Right renal pelvis (tissue), 4 donors: ENCODE measurements at regions not wholly inside any gene's neighbourhood (a gene's known extent, or its start where the extent isn't known, plus 50 kb on each side); places are given as distances from the start of the nearest gene placed in this dataset.
"Not testable (repeated sequence)": the region's sequence is repeated elsewhere in the genome, so short reads cannot be mapped to it uniquely, and the experiment has no call there.

Experiments
- DNase-seq, 4 donors: peaks; one replicate each; pipeline ENCODE4 v3.0.0-alpha.2; 2013; ENCODE audit warnings: low read depth in 4 of 4, low spot score in 3 of 4, missing footprints in 1 of 4

GRCh38 chr3:95212117-95212516 lies 1149.3 kb downstream of the NSUN3 start:
- no peak for DNase-seq

- no peak for DNase-seq
Observed at GRCh38 chr3:95215437-95215957, 1152.6 kb downstream of the NSUN3 start.

- no peak for DNase-seq
Observed at GRCh38 chr3:95217661-95218060, 1154.8 kb downstream of the NSUN3 start.

GRCh38 chr3:95218484-95218883 lies 1155.6 kb downstream of the NSUN3 start:
- DNase-seq, result no peak

- no peak for DNase-seq
Observed at GRCh38 chr3:95226437-95226836, 1163.6 kb downstream of the NSUN3 start.

GRCh38 chr3:95227092-95227491 lies 1164.2 kb downstream of the NSUN3 start:
- DNase-seq, result no peak

GRCh38 chr3:95228416-95228815 lies 1165.6 kb downstream of the NSUN3 start:
- no peak for DNase-seq

GRCh38 chr3:95235916-95236315 lies 1173.1 kb downstream of the NSUN3 start:
- DNase-seq, result no peak

- DNase-seq, result no peak
Observed at GRCh38 chr3:95237783-95238182, 1174.9 kb downstream of the NSUN3 start.

GRCh38 chr3:95240395-95240794 lies 1177.5 kb downstream of the NSUN3 start:
- DNase-seq, result no peak

- DNase-seq, result not testable (repeated sequence)
Observed at GRCh38 chr3:95241256-95241655, 1178.4 kb downstream of the NSUN3 start.

GRCh38 chr3:95246413-95246812 lies 1183.6 kb downstream of the NSUN3 start:
- DNase-seq, result no peak

- no peak for DNase-seq
Observed at GRCh38 chr3:95254061-95254460, 1191.2 kb downstream of the NSUN3 start.

- DNase-seq, result no peak
Observed at GRCh38 chr3:95254758-95255157, 1191.9 kb downstream of the NSUN3 start.

GRCh38 chr3:95265129-95265528 lies 1202.3 kb downstream of the NSUN3 start:
- no peak for DNase-seq

- no peak for DNase-seq
Observed at GRCh38 chr3:95271395-95271794, 1208.5 kb downstream of the NSUN3 start.

GRCh38 chr3:95272166-95272565 lies 1209.3 kb downstream of the NSUN3 start:
- no peak for DNase-seq

GRCh38 chr3:95272781-95273180 lies 1209.9 kb downstream of the NSUN3 start:
- DNase-seq, result no peak

GRCh38 chr3:95277613-95278012 lies 1214.8 kb downstream of the NSUN3 start:
- no peak for DNase-seq

- no peak for DNase-seq
Observed at GRCh38 chr3:95280711-95281352, 1218.0 kb downstream of the NSUN3 start.

- DNase-seq, result no peak
Observed at GRCh38 chr3:95289295-95289694, 1226.4 kb downstream of the NSUN3 start.

GRCh38 chr3:95297581-95297980 lies 1234.7 kb downstream of the NSUN3 start:
- no peak for DNase-seq

- no peak for DNase-seq
Observed at GRCh38 chr3:95302044-95302443, 1239.2 kb downstream of the NSUN3 start.
